Body of pancreas (tissue), 4 donors: ENCODE measurements at regions not wholly inside any gene's neighbourhood (a gene's known extent, or its start where the extent isn't known, plus 50 kb on each side); places are given as distances from the start of the nearest gene placed in this dataset.

Experiments
- POLR2A ChIP-seq, 3 donors: fragments of 450-650 bp; IDR thresholded peaks; one replicate each; pipeline ENCODE4 v1.6.1; 2016; ENCODE audit warnings: antibody characterized with exemption in 3 of 3, mild to moderate bottlenecking in 2 of 3
- TF ChIP-seq, protein P1 (sequence below), 7 experiments: fragments of 450-650 bp in 4 of 7; fragments of 200-600 bp in 3 of 7; sonication (generic) in 3 of 7; IDR thresholded peaks; one replicate each; pipeline ENCODE4 v1.5.1; 2016 to 2019; ENCODE audit warnings: antibody characterized with exemption in 7 of 7

DNA sequence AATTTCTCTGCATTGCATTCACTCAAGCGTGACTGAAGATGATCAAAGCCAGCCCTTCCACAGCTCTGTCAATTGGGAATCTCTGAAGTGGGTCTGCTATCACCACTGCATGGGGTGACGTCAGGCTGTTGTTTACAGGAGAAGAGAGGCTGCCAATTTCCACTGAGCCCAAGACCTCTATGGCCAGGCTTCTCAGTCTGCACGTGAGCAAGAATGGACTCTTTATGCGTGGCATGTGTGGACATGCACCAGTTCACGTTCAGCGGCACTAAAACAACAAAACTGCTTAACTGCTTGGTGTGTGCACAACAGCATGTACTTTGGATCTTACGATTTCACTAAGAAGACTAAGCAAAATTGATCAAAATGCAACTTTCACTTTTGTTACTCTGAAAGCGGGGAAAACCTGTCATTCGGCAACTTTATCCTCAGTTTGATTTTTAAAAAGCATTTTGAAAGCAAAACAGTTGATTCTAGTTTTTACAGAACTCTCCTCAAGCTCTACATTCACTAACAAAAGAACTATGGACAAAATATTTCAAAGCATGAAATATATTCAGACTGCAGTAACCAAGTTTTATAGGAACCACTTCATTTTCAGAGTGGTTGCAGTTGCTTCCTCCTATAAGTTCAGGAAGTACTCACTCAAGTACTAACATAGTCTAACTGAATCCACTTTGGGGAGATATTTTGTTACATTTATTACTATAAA lies 77.0 kb upstream of the SERTAD2 start:
- TF ChIP-seq, protein P1, sequence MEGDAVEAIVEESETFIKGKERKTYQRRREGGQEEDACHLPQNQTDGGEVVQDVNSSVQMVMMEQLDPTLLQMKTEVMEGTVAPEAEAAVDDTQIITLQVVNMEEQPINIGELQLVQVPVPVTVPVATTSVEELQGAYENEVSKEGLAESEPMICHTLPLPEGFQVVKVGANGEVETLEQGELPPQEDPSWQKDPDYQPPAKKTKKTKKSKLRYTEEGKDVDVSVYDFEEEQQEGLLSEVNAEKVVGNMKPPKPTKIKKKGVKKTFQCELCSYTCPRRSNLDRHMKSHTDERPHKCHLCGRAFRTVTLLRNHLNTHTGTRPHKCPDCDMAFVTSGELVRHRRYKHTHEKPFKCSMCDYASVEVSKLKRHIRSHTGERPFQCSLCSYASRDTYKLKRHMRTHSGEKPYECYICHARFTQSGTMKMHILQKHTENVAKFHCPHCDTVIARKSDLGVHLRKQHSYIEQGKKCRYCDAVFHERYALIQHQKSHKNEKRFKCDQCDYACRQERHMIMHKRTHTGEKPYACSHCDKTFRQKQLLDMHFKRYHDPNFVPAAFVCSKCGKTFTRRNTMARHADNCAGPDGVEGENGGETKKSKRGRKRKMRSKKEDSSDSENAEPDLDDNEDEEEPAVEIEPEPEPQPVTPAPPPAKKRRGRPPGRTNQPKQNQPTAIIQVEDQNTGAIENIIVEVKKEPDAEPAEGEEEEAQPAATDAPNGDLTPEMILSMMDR (IDR thresholded peaks at IDR 0.05) = no peak
- peak in 2 of 3 donors; percentile 63 to 67 for TF ChIP-seq POLR2A (IDR thresholded peaks at IDR 0.05)
